ENCODE measurements at regions not wholly inside any gene's neighbourhood (a gene's known extent, or its start where the extent isn't known, plus 50 kb on each side); places are given as distances from the start of the nearest gene placed in this dataset.
"Not testable (repeated sequence)": the region's sequence is repeated elsewhere in the genome, so short reads cannot be mapped to it uniquely, and the experiment has no call there.

DNA sequence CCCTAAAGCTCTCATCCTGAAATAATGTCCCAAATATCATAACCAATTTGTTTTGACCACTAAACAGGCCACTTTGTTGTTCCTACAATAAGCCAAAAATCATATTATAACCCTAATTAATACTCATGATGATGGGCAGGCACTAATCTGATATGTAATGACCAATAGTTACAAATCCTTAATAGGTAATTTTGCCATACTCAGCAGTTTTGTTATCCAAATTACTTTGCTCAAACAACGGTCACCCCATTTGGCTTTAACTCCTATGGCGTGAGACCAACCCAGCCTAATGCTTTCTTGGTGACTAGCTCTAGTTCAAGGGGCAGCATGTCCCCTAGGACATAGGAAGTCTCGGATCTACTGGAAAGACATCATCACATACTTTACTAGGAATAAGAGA lies 123.2 kb upstream of the ID4 start:
- no peak for FAIRE-seq

DNA sequence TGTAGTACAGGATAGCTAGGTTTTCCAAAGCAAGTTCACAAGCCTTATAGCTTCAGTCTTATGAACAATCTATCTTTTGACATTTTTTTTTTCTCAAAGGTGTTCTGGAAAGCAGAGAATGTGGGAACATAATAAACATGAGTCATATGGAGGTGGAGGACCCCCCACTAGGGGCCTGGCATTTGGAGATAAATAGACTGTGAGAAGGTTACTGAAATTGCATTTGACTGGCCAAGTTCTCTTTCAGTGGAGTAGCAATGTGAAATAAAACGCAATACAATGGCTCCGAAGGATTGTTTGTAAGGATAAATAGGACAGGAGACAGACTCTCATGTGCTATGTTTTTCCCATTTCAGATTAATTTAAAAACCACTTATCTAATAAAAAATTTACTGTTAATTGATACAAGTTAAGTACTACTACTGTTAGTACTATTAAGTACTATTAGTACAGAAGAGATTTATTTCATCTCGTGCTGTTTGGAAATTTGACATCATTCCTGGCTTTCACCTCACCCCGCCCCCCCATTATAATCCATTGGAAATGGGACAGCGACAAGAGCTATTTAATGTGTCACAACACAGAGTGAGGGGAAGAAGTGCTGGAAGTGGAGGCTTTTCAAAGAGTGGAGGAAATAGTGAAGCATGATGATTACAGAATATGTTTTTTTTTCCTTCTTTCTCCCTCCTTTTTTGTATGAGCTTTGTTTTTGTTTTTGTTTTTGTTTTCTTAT lies 122.6 kb upstream of the ID4 start:
- no peak for FAIRE-seq

DNA sequence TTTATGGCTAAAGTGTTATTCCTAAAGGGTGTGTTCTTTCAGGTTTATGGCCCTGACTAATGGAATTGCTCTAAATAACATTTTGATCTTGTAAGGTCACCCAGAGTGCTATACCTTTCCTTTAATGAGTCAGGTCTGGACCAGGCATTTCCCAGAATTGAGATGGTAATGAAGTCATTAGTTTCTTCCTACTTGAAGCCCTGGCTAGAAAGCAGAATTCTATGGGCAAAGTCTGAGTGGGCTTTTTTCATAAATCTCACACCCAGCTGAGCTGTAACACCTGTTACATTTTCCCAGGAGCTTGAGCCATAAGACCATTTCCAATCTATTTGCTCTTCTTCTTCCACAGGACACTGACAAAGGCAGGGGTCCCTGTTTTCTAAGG lies 122.0 kb upstream of the ID4 start:
- no peak for FAIRE-seq

DNA sequence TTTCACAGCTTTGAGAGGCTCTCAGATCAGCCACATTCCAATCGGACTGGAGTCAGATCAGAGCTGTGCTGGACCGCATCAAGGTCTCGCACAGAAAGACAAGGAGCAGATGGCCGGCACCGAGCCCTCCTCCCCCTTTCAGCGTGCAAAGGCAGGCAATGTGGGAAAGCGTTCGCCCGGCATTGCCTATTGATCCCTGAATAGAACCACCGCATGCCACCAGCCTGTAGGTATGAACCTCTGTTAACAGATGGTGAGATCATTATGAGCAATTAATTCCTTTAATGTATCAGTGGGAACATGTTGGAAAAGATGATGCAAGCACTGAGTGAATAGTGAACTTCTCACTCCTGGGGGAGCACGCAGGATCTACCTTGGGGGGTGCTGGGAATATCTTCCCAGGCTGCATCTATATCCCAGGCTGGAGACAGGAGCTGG lies 117.5 kb upstream of the ID4 start:
- no peak for FAIRE-seq

DNA sequence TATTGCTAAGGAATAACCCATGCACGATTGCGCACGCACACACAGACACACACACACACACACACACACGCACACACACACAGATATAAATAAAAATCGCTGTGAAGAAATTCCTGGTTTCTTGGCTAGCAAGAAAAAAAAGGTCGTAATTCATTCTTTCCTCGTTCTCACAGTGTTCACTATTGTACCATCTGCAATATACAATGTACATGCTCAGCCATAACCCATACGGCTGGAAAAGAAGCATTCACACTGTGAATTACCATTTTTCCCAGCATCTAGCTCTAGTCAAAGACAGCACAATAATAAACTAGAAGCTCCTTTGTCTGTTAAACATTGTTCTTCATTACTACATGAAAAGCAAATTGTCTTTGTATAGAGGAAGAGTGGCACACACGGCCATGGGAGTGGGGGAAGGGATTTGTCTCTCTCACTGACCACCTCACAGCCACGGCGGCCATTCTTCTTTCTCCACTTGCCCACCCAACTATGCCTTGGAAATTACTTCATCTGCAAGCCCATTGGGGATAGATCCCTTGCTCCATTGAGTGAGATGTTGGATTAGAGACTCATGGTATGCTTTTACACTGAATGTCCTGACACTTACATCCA lies 115.3 kb upstream of the ID4 start:
- FAIRE-seq: no peak

DNA sequence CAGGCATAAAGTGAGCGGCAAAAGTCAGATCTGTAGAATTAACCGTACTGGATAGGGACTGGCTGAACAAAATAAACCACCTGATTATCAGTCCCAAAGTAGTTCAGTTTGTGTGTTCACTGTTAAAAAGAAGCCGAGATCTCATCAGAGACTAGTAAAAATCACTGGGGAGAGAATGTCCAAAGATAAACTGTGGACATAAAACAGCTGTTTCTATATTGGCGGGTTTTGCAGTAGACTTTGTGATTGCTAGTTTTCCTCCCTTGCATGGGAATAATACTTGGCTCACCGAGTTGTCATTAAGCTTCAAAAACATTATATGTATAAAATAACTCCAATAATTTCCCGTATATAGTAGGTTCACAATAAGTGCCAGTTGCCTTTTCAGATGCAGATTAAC lies 114.2 kb upstream of the ID4 start:
- FAIRE-seq: no peak

DNA sequence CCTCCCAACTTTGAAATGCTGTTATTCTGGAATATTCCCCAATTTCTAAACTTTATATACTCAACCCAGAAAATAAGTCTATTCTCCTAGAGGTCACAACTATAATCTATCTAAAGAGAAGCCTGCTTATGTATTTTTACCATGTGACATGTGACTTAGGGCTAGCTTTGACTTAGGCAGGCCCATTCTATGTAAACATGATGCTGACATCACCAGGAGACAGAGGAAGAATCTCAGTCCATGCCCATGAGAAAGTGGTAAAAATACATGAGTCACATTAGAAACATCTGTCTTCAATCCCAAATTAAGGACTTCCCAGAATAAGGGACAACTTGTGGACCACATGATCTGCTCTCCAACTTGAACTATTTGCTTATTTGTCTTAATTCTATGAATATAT lies 113.6 kb upstream of the ID4 start:
- FAIRE-seq: no peak

DNA sequence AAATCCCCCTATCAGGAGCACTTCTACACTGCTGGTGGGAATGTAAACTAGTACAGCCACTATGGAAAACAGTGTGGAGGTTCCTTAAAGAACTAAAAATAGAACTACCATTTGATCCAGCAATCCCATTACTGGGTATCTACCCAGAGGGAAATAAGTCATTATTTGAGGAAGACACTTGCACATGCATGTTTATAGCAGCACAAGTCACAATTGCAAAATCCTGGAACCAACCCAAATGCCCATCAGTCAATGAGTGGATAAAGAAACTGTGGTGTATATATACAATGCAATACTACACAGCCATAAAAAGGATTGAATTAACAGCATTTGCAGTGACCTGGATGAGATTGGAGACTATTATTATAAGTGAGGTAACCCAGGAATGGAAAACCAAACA lies 111.7 kb upstream of the ID4 start:
- FAIRE-seq: not testable (repeated sequence)

DNA sequence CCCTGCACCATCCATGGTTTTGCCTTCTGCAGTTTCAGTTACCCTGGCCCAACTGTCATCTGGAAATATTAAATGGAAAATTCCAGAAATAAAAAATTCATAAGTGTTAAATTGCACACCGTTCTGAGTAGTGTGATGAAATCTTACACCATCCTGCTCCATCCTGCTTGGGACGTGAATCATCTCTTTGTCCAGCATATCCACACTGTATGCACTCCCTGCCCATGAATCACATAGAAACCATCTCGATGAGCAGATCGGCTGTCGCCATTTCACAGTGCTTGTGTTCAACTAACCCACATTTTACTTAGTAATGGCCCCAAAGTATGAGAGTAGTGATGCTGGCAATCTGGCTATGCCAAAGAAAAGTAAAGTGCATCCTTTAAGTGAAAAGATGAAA lies 105.9 kb upstream of the ID4 start:
- no peak for FAIRE-seq

DNA sequence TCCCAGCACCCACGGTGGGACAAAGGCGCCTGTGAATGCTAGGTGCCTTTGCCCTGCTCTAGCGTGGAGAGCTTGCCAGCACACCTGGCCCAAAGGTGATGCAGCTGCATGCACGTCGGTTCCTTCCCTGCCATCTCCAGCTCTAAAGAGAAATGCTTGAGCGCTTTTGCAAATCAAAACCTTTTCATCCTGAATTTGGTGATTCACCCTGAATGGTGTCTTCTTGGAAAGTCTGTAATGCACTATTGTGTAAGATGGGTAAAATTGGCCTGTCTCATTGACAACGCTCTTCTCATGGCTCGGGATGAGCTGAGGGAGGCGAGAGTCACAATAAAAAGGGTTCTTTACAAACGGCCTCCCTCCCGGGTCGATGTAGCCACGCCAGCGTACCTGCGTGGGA lies 103.1 kb upstream of the ID4 start:
- FAIRE-seq: no peak

DNA sequence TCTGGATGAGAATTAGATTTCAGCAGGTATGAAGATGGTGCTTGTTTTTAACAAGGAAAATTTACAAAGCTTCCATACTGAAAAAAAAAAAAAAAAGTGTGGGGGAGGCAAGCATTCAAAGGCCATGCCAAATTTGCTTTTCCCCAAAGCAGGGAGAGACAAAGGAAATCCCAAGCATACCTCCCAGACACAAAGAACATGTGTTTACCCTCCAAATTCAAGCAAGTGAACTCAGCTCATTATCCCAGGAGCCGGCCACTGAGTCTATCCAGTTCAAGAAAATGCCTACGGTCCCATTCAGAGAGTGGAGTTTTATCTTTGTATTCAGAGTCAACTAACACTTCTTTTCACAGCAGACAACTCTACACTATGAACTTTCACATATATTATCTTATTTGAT lies 102.7 kb upstream of the ID4 start:
- no peak for FAIRE-seq

DNA sequence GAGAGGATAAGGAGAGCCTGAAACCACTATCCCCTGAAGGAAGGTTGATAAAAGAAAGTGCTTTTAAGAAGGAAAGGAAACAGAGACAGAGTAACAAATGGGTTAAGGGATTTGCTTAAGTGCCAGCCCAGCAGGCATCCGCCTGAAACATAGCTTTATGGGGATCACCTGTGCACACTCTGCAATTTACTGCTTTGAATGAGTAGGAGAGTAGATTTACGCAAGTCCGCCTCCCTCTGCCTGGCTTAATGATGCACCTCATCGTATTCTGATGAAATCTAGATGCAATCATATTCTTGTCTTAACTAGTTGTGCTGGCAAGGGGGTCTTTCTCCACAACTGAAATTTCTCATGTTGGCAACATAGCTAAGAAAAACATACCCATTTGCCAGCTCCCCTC lies 101.1 kb upstream of the ID4 start:
- no peak for FAIRE-seq

DNA sequence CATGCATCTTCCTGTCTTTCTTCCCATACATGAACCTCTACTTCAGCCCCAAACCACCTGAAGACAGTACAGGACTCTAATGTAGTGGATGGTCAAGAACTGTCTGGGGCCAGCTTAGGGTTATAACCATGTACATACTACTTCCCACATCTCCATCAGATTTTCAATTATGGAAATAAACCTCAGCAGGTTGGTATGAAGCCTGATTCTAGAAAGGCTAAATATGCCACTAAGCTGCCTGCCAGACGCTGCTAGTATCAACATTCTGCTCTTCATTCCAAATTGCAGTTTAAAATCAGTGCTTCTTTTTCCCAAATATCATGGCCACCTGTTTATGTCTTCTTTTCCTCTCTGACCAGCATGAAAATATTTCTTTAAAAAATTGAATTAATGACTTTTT lies 99.2 kb upstream of the ID4 start:
- FAIRE-seq: no peak

DNA sequence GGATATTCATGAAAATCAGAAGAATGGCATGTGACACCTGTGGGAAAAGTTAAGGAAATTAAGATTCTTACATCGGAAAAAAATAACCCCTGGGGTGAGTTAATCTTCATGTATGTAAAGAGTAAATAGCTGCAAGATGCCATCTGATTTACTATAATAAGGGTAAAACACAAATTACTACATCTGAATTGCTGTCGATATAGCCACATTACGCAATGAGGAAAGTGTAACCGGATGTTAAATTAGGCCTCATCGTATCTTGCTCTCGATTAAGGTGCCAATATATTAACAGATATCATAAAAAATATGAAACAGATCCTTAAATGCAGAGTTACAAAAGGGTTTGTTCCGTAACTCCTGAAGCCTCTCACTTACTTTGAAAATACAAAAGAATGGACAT lies 87.4 kb upstream of the ID4 start:
- no peak for FAIRE-seq

DNA sequence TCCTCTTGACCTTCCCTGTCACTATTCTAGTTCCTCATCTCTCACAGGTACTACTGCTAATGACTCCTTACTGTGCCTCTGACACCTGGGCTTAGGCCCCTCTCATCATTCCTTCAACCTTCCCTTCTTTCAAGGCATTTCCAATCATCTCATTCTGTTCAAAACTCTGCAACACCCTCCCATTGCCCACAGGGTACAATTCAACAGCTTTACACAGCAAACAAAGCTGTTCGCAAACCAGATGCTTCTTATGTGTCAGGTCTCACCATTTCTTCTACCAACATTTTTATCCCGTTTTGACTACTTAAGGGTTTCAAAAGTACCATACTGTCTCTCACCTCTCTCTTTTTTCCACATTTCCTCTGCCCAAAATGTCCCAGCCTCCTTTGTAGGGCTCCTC lies 84.4 kb upstream of the ID4 start:
- FAIRE-seq: no peak

DNA sequence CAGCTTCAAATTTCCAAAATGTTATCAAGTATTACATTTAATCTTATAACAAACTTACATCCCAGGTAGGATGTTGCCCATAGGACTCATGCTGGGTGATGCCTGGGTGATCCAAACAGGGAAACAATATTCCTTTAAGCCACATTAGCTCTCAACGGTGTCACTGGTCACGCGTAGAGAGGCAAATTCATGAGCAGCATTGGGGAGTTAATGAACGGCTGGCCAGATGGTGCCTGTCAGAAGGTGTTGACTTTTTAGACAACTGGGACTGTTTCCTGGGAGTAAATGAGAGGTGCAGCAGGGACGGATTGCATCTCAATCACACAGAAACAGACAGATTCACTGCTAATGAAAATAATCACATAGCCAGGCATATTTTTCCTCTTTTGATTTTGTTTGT lies 83.3 kb upstream of the ID4 start:
- FAIRE-seq: no peak

DNA sequence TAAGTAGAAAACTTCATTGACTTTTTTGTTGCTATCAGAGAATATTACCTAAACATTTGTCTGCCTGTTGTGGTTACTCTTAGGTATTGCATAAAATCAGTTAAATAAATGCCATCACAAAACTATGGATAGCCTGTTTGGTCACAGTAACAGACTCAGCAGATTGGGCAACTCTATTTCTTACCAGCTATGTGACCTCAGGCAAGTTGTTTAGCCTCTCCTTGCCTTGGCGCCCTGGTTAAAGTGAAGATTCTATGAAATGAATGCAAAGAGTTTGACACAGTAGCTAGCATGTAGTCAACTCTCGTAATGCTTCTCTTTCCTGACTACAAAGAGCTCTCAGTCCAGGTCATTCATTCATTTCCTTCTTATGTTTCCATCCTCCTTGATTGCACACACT lies 82.5 kb upstream of the ID4 start:
- FAIRE-seq: no peak

DNA sequence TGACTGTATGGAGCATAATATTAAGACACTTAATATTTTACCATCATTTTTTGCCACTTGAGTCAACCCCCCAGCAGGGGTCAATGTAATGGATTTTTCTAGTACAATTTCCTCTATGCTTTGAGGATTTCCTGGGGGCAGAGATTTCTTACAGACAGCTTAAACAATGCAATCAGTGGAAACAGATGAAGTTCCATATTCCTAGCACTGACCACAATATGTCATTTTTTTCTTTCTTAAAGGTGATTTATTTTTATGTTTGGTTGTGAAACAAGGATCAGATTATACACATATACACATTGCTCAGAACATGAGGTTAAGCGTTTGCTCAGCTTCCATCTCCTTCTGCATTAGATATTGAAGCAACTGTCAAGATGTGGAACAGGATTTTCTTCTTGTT lies 82.0 kb upstream of the ID4 start:
- no peak for FAIRE-seq

DNA sequence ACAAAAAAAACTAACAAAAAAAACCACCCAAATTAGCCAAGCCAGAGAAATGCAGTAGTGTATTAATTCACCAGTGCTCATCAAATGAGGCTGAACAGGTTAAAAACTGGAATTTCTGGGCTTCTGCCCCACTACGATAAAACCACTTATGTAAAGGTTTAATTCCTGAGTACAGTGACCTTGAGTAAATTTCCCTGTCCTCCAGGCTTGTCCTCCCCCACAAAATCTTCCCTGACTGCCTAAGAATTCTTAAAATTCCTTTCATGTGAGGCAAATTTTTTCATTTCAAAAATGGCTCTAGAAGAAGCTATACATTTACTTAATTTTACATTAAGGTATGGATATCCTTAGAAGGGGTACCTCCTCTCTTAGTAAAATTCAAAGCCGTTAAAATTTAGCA lies 80.1 kb upstream of the ID4 start:
- no peak for FAIRE-seq

DNA sequence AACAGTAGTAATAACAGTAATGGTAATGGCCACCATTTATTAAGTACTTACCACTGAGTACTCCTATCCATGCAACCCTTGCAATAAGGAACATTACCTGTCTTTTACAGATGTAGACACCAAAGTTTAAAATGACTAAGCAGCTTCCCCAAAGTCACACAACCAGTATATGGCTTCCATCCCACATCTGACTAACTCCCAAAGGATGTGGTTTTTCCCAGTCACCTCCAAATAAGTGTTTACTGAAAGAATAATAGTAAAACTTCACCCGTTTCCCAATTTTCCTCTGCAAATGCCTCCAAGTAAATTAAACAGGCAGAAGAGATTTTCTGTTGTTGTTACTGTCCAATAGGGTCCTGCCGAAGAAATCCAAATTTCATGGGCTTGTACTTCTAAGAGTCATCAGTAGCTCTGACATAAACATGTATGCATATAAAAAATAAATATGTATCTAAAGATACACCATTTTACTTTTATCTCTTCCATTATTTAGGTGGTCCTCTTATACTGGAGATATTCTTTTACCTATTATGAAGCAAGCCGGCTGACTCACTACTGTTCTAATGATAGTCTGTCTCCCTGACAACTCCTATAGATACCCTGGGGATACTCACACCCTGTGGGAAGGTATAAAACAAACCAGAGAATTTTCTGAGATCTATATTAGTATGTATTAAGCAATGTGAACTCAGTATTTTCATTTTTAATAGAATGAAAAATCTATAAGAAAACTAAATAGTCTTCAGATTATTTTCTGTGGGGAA lies 77.9 kb upstream of the ID4 start:
- FAIRE-seq: no peak

DNA sequence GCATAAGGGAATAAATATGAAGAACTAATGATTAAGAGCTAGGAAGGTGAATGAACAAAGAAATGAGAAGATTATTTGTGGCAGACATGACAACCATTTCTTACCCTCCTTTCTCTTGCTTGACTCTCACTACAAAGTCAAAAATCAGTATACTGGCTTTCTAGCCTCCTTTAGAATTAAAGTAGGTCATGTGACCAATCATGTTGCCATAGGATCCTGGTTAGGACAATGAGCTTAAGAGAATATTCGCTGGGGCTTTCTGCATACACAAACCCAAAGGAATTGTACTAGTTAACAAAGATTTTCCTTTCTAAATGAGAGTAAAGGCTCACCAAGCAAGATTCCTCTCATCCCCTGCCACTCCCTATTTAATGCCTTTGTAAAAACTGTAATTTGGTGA lies 76.0 kb upstream of the ID4 start:
- FAIRE-seq: no peak

DNA sequence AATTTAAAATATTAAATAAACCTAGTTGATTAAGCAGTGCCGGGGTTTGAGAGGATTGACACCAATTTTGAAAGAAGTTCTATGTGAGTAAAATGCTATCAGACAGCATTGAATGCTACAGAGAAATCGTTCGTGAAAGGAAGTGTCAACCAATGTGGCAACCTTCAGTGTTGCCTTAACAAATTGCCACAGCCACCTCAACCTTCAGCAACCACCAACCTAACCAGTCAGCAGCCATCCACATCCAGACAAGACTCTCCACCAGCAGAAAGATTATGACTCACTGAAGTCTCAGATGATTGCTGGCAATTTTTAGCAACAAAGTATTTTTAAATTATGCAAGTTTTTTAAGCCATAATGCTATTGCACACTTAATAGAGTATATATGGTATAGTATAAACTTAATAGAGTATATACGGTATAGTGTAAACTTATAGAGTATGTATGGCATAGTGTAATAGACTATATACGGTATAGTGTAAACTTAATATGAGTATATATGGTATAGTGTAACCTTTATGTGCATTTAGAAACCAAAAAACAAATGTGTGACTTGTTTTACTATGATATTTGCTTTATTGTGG lies 65.3 kb upstream of the ID4 start:
- no peak for FAIRE-seq

DNA sequence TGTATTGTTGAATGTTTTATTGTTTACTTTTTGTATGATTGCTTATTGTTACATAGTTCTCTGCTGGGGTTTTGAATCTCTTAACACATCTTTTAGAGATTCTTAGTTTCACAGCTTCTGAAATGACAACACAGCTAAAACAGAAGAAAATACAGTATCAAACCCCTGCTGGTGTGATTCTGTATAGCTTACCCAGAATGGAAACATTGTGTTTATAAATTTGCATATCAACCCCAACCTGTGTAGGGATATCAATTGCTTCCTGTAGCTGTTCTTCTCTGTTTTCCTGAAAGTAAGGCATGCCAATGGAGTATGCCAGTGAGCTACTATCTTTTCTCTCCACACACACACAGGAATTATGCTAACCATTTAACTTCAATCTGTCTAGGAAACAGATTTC lies 64.3 kb upstream of the ID4 start:
- FAIRE-seq: no peak

DNA sequence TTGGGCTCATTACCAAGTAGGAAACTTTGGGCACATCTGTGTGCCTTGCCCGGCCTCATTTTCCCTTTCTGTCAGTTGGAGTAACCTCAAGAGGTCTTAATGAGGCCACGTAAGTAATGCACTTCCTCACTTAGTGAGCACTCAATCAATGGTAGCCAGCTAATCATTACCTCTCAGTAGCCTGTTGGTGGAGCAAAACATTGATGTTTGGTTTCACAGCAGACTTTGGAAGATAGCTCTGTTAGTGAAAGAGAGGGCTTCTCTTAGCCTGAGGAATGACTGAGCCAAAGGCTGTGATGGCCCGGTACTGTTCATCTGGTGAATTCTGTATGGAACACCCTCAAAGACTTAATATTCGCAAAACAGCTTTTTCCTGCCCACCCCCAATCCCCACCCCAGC lies 55.9 kb upstream of the ID4 start:
- FAIRE-seq: no peak
